ENCODE measurements at regions not wholly inside any gene's neighbourhood (a gene's known extent, or its start where the extent isn't known, plus 50 kb on each side); places are given as distances from the start of the nearest gene placed in this dataset.

DNA sequence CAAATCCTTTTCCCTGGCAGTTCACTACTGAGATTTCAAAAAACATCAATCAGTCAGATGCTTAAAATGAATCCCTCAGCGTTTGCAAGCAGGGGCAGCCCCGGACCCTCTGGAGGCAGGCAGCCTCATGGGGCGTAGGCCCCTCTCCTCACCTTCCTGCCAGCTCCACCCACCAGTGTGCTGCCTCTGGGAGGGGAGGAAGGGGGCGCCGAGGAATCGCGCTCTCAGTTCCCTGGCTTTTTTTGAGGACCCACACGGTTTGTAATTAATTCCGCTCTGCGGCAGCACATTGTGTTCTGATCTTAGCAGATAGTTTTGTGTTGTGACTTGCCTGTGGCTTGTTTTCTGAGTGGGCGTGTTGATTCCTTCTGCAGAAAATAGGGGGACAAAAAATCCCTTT is 159.9 kb downstream of the KLF13 start:
- TF ChIP-seq, protein P1, sequence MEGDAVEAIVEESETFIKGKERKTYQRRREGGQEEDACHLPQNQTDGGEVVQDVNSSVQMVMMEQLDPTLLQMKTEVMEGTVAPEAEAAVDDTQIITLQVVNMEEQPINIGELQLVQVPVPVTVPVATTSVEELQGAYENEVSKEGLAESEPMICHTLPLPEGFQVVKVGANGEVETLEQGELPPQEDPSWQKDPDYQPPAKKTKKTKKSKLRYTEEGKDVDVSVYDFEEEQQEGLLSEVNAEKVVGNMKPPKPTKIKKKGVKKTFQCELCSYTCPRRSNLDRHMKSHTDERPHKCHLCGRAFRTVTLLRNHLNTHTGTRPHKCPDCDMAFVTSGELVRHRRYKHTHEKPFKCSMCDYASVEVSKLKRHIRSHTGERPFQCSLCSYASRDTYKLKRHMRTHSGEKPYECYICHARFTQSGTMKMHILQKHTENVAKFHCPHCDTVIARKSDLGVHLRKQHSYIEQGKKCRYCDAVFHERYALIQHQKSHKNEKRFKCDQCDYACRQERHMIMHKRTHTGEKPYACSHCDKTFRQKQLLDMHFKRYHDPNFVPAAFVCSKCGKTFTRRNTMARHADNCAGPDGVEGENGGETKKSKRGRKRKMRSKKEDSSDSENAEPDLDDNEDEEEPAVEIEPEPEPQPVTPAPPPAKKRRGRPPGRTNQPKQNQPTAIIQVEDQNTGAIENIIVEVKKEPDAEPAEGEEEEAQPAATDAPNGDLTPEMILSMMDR (IDR thresholded peaks at IDR 0.05; ENCODE audit: low read depth, low read length) = no peak
- no peak overlapping the region for H3K4me3 ChIP-seq (ENCODE audit: low read depth, low read length)

- no peak overlapping the region for H3K4me3 ChIP-seq (ENCODE audit: low read depth, low read length)
- TF ChIP-seq, protein P1 (IDR thresholded peaks at IDR 0.05; ENCODE audit: low read depth, low read length) = no peak
These were observed 160.5 kb downstream of the KLF13 start for GRCh38 chr15:31486906-31487695.

GRCh38 chr15:31487811-31488436 is 161.3 kb downstream of the KLF13 start:
- no peak overlapping the region for H3K4me3 ChIP-seq (ENCODE audit: low read depth, low read length)
- TF ChIP-seq, protein P1 (IDR thresholded peaks at IDR 0.05; ENCODE audit: low read depth, low read length) = no peak

GRCh38 chr15:31488437-31489204 is 162.0 kb downstream of the KLF13 start:
- TF ChIP-seq, protein P1 (IDR thresholded peaks at IDR 0.05; ENCODE audit: low read depth, low read length) = peak; percentile 93
- no peak overlapping the region for H3K4me3 ChIP-seq (ENCODE audit: low read depth, low read length)

- TF ChIP-seq, protein P1 (IDR thresholded peaks at IDR 0.05; ENCODE audit: low read depth, low read length) = no peak
- no peak overlapping the region for H3K4me3 ChIP-seq (ENCODE audit: low read depth, low read length)
These were observed 162.6 kb downstream of the KLF13 start for GRCh38 chr15:31489281-31489680.

DNA sequence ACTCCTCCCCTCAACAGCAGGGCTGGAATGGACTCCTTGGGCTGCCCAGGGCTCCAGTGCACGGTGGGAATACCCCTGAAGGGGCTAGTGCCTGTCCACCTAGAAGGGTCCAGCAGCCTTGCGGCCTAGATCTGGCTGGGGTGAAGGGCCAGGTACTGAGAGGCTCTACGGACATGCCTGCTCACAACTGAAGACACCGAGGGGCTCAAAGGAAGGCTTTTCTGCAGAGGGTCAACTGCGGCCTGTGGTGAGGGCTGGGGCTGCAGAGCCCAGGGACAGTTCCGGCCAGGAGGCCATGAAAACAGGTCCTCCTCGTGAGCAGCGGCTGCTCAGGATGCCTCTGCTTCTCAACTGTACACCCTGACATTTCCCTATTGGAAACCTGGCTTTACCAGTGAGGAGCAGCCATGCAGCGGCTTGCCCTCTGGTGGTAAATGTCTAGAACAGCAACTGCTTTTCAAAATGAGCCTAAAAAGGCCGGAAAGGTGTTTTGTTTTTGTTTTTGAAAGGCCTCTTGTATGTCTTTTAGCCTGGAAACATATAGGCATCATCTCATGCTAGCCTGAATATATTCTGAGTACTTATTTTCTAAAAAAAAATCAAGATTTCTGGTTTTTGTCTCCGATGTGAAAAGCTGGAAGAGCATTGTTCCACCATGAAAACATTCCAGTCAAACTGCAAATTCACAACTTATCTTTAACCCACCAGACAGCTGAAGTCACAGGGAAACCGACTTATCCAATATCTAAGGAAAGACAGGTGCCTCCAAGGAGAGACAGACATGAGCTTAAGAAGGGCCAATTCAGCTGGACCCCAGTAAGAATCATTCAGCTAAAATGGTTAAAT is 163.4 kb downstream of the KLF13 start:
- no peak overlapping the region for H3K4me3 ChIP-seq (ENCODE audit: low read depth, low read length)
- TF ChIP-seq, protein P1 (IDR thresholded peaks at IDR 0.05; ENCODE audit: low read depth, low read length) = peak; percentile 90
